Kidney epithelial cell (primary cell): ENCODE measurements at regions not wholly inside any gene's neighbourhood (a gene's known extent, or its start where the extent isn't known, plus 50 kb on each side); places are given as distances from the start of the nearest gene placed in this dataset.

Source experiments
- DNase-seq: peaks from one replicate; pipeline ENCODE4 v3.0.0-alpha.2; 2010; ENCODE audit warnings: low read depth
- H3K27me3 ChIP-seq: 2 replicates; pipeline ENCODE4 v1.6.0; 2011; ENCODE audit warnings: low read length; ENCODE audit not compliant: control insufficient read depth, insufficient read depth
- H3K36me3 ChIP-seq: 2 replicates; pipeline ENCODE4 v1.5.1; 2011; ENCODE audit warnings: low read length; ENCODE audit not compliant: control insufficient read depth, insufficient read depth
- H3K4me3 ChIP-seq: 2 replicates; pipeline ENCODE4 v1.5.1; 2011; ENCODE audit warnings: low read depth, mild to moderate bottlenecking, control low read depth, low read length
- TF ChIP-seq, protein P1 (sequence below): IDR thresholded peaks from 2 replicates; pipeline ENCODE4 v1.5.1; 2011; ENCODE audit warnings: mild to moderate bottlenecking, moderate library complexity, low read length, control low read depth, inconsistent platforms; ENCODE audit not compliant: insufficient read depth, poor library complexity, severe bottlenecking

DNA sequence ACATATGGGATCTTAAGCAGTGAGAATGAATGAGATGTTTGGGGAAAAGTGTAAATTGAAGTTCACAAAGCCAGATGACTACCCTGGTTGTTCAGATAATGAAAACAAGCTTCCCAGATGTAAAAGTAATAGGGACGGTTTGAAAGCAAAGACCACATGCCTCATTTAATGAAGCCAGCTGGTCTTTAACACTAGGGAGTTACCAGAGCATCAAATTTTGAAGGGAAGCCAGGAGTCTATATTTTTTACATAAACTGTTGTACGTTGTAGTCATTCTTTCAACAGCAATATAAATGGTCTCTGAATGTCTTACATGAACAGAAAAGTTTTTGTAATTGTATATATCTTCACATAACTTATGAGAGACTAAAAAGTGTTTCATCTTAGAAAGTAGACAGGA, 2604.5 kb upstream of the PCDH20 start:
- TF ChIP-seq, protein P1, sequence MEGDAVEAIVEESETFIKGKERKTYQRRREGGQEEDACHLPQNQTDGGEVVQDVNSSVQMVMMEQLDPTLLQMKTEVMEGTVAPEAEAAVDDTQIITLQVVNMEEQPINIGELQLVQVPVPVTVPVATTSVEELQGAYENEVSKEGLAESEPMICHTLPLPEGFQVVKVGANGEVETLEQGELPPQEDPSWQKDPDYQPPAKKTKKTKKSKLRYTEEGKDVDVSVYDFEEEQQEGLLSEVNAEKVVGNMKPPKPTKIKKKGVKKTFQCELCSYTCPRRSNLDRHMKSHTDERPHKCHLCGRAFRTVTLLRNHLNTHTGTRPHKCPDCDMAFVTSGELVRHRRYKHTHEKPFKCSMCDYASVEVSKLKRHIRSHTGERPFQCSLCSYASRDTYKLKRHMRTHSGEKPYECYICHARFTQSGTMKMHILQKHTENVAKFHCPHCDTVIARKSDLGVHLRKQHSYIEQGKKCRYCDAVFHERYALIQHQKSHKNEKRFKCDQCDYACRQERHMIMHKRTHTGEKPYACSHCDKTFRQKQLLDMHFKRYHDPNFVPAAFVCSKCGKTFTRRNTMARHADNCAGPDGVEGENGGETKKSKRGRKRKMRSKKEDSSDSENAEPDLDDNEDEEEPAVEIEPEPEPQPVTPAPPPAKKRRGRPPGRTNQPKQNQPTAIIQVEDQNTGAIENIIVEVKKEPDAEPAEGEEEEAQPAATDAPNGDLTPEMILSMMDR = no peak
- H3K36me3 ChIP-seq = no peaks in the 10 kb centered on the region
- H3K4me3 ChIP-seq = no peak overlapping the region
- DNase-seq = no peak
- no peaks in the 10 kb centered on the region for H3K27me3 ChIP-seq

DNA sequence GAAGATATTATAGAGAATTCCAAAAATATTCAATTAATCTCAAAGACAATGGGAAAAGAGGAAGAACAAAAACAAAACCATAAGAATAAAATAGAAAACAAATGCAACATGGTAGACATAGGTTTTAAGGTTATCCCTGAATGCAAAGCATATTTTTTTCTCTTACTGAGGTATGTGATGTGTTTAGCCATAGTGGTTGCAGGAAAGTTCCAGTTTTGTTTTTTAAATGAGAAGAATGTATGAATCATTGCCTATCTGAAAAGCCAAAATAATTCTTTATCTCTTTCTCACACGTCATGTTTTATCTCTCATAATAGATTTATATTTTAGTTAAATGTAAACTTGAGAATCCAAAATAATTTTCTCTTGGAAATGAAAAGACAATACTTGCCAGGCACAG, 2591.7 kb upstream of the PCDH20 start:
- no peak overlapping the region for H3K4me3 ChIP-seq
- DNase-seq = no peak
- no peaks in the 10 kb centered on the region for H3K36me3 ChIP-seq
- TF ChIP-seq, protein P1 = no peak
- H3K27me3 ChIP-seq = no peaks in the 10 kb centered on the region

- DNase-seq = no peak
- TF ChIP-seq, protein P1 = no peak
- H3K36me3 ChIP-seq = no peaks in the 10 kb centered on the region
- no peak overlapping the region for H3K4me3 ChIP-seq
- H3K27me3 ChIP-seq = no peaks in the 10 kb centered on the region
These were observed 2584.7 kb upstream of the PCDH20 start for GRCh38 chr13:64000321-64000720.

DNA sequence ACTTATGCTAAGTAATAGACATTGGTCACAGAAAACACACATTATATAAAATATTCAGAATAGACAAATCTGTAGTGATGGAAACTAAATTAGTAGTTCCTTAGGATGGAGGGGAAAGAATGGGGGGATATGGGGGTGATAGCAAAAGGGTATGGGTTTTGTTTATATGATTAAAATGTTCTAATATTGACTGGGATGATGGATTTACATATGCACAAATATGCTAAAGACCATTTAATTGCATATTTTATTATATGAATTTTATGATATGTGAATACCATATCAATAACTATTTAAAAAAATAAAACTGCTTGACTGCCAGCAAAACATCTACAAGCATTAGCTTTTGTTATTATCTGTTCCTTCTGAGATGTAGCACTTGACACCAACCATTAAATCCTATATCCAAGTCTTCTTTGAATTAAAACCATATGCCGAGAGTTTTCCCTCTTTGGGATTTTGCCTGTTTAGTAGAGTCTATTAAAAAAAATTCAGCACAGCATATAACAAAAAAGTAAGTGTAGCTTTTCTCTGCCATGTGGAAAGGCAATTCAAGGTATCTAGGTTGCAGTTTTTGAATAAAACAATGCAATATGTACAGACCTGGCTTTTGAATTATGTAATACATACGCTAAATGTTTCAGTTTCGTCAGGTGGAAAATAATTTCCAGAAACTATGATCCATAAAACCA, 2584.1 kb upstream of the PCDH20 start:
- no peak for DNase-seq
- no peaks in the 10 kb centered on the region for H3K27me3 ChIP-seq
- no peak overlapping the region for H3K4me3 ChIP-seq
- TF ChIP-seq, protein P1 = no peak
- no peaks in the 10 kb centered on the region for H3K36me3 ChIP-seq

- TF ChIP-seq, protein P1 = no peak
- Histone ChIP-seq H3K36me3 (no peaks in the 10 kb centered on the region), H3K27me3 (no peaks in the 10 kb centered on the region), H3K4me3 (no peak overlapping the region)
- DNase-seq = no peak
These were observed 2567.7 kb upstream of the PCDH20 start for GRCh38 chr13:63983366-63983765.

- no peak for DNase-seq
- Histone ChIP-seq H3K27me3 (no peaks in the 10 kb centered on the region), H3K4me3 (no peak overlapping the region), H3K36me3 (no peaks in the 10 kb centered on the region)
- TF ChIP-seq, protein P1 = no peak
These were observed 2564.3 kb upstream of the PCDH20 start for GRCh38 chr13:63979951-63980350.
